HepG2 (cell line): ENCODE measurements at regions not wholly inside any gene's neighbourhood (a gene's known extent, or its start where the extent isn't known, plus 50 kb on each side); places are given as distances from the start of the nearest gene placed in this dataset.

ENCODE experiments used
- AKAP8 ChIP-seq: sonication (generic); formaldehyde crosslinking; IDR thresholded peaks from 2 replicates; pipeline ENCODE4 v1.5.1; 2020; ENCODE audit warnings: mild to moderate bottlenecking, missing genetic modification reagents
- ATF7 ChIP-seq, 2 experiments: fragments of 450-650 bp in 1 of 2; sonication (generic) in 1 of 2; formaldehyde crosslinking in 1 of 2; IDR thresholded peaks; 2 replicates each; pipeline versions ENCODE4 v1.4.0 to v1.6.1; 2016 to 2020; ENCODE audit warnings: antibody characterized with exemption in 1 of 2, mild to moderate bottlenecking in 1 of 2, missing genetic modification reagents in 1 of 2
- BRCA1 ChIP-seq: sonication (generic); formaldehyde crosslinking; IDR thresholded peaks from 2 replicates; pipeline ENCODE4 v1.4.0; 2020; ENCODE audit warnings: missing genetic modification reagents
- CTCF ChIP-seq: sonication (generic); formaldehyde crosslinking; IDR thresholded peaks from 2 replicates; pipeline ENCODE4 v1.5.0; 2020; ENCODE audit warnings: mild to moderate bottlenecking, missing genetic modification reagents, moderate library complexity
- FOXP1 ChIP-seq, 2 experiments: fragments of 450-650 bp in 1 of 2; IDR thresholded peaks; 2 replicates each; pipeline ENCODE4 v1.6.1; 2017 to 2018; ENCODE audit warnings: antibody characterized with exemption in 1 of 2
- HNF1A ChIP-seq, 2 experiments: sonication (generic) in 1 of 2; formaldehyde crosslinking in 1 of 2; IDR thresholded peaks; 2 replicates each; pipeline versions ENCODE4 v1.4.0 to v1.6.1; 2016 to 2020; ENCODE audit warnings: borderline replicate concordance in 1 of 2, low read depth in 1 of 2, mild to moderate bottlenecking in 1 of 2, missing genetic modification reagents in 1 of 2
- NR1H2 ChIP-seq: sonication (generic); formaldehyde crosslinking; IDR thresholded peaks from 2 replicates; pipeline ENCODE4 v1.8.1; 2022; ENCODE audit warnings: low read depth, missing genetic modification reagents, borderline replicate concordance
- POLR2A ChIP-seq, 2 experiments: IDR thresholded peaks; 2 replicates each; pipeline ENCODE4 v1.6.1; 2011; ENCODE audit warnings: low read depth in 2 of 2, low read length in 2 of 2, mild to moderate bottlenecking in 1 of 2, moderate library complexity in 1 of 2; ENCODE audit not compliant: insufficient read depth in 1 of 2

GRCh38 chrX:148269513-148269912 lies 230.9 kb upstream of the AFF2 start:
- TF ChIP-seq BRCA1 (no peak), POLR2A (IDR thresholded peaks at IDR 0.05; ENCODE audit: insufficient read depth in 1 of 2, low read depth in 2 of 2, low read length in 2 of 2) (no peak), FOXP1 (IDR thresholded peaks at IDR 0.05) (no peak), FOXP1 (CRISPR knock-in tag; IDR thresholded peaks at IDR 0.05) (no peak), NR1H2 (CRISPR knock-in tag) (no peak), CTCF (CRISPR knock-in tag) (no peak), ATF7 (IDR thresholded peaks at IDR 0.05) (no peak), ATF7 (CRISPR knock-in tag; IDR thresholded peaks at IDR 0.05) (no peak), HNF1A (IDR thresholded peaks at IDR 0.05; ENCODE audit: low read depth) (no peak), HNF1A (CRISPR knock-in tag; IDR thresholded peaks at IDR 0.05; ENCODE audit: borderline replicate concordance) (no peak), AKAP8 (no peak)
